ENCODE measurements at regions not wholly inside any gene's neighbourhood (a gene's known extent, or its start where the extent isn't known, plus 50 kb on each side); places are given as distances from the start of the nearest gene placed in this dataset.

DNA sequence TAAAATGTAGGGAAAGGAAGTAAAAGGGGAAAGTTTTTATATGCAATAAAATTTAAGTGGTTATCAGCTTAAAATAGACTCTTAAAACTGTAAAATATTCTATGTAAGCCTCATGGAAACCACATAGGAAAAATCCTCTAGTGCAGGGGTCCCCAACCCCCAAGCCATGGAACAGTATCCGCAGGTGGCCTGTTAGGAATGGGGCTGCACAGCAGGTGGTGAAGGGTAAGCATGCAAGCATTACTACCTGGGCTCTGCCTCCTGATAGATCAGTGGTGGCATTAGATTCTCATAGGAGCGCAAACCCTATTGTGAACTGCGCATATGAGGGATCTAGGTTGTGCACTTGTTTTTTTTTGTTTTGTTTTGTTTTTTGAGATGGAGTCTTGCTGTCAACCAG, 1409.3 kb upstream of the CDH2 start:
- TF ChIP-seq, protein P1, sequence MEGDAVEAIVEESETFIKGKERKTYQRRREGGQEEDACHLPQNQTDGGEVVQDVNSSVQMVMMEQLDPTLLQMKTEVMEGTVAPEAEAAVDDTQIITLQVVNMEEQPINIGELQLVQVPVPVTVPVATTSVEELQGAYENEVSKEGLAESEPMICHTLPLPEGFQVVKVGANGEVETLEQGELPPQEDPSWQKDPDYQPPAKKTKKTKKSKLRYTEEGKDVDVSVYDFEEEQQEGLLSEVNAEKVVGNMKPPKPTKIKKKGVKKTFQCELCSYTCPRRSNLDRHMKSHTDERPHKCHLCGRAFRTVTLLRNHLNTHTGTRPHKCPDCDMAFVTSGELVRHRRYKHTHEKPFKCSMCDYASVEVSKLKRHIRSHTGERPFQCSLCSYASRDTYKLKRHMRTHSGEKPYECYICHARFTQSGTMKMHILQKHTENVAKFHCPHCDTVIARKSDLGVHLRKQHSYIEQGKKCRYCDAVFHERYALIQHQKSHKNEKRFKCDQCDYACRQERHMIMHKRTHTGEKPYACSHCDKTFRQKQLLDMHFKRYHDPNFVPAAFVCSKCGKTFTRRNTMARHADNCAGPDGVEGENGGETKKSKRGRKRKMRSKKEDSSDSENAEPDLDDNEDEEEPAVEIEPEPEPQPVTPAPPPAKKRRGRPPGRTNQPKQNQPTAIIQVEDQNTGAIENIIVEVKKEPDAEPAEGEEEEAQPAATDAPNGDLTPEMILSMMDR (conservative IDR thresholded peaks at IDR 0.05 in 1 of 2, IDR thresholded peaks at IDR 0.05 in 1 of 2; ENCODE audit: low read depth in 1 of 2, low read length in 2 of 2): no peak
- TF ChIP-seq EZH2 (IDR thresholded peaks at IDR 0.05; ENCODE audit: low read length, missing control alignments): no peak

Data from fibroblast of lung (primary cell).